Breast epithelium (tissue), 3 donors: ENCODE measurements at regions not wholly inside any gene's neighbourhood (a gene's known extent, or its start where the extent isn't known, plus 50 kb on each side); places are given as distances from the start of the nearest gene placed in this dataset.

Source experiments
- CTCF ChIP-seq, 3 donors: fragments of 450-650 bp; IDR thresholded peaks; one replicate each; pipeline ENCODE4 v1.5.1; 2016 to 2017; ENCODE audit warnings: antibody characterized with exemption in 3 of 3, mild to moderate bottlenecking in 3 of 3, moderate library complexity in 3 of 3
- POLR2AphosphoS5 ChIP-seq, 3 donors: sonication (generic); formaldehyde crosslinking; IDR thresholded peaks; one replicate each; pipeline ENCODE4 v1.6.1; 2017; ENCODE audit warnings: antibody characterized with exemption in 3 of 3

- TF ChIP-seq CTCF (IDR thresholded peaks at IDR 0.05) (no peak), POLR2AphosphoS5 (IDR thresholded peaks at IDR 0.05) (no peak)
Measured at GRCh38 chr5:61631438-61631941, 299.4 kb downstream of the ZSWIM6 start.
